ENCODE measurements at regions not wholly inside any gene's neighbourhood (a gene's known extent, or its start where the extent isn't known, plus 50 kb on each side); places are given as distances from the start of the nearest gene placed in this dataset.

DNA sequence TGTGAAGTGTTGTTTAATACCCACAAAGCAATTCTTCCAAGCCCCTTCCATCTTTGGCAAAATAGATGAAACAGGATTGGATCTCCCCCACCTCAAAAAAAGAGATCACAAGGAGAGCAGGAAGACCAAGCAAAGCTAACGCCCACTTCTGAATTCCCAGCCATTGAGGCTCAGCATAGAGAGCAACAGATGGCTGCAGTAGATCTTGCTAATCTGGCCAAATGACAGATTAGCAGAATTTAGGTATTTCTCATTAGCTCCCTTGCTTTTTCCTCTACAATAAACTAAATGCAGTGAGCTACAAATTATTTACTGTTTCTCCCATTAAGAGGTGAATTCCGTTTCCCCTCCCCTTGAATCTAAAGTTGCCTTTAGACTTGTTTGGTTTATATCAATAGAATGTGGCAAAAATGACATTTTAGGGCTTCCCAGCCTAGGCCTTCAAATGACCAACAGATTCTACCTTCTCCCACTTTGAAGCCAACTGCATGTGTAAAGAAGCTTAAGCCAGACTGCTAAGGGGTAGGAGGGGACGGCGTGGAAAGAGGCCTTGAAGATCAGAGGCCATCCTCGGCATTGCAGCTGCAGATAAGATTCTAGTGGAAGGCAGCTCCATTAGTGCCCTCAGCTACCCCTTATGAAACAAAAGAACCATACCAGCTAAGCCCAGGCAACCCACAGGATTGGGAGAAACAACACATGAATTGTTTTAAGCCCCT is 56.8 kb upstream of the CPEB4 start (continued):
- TF ChIP-seq, protein P1, sequence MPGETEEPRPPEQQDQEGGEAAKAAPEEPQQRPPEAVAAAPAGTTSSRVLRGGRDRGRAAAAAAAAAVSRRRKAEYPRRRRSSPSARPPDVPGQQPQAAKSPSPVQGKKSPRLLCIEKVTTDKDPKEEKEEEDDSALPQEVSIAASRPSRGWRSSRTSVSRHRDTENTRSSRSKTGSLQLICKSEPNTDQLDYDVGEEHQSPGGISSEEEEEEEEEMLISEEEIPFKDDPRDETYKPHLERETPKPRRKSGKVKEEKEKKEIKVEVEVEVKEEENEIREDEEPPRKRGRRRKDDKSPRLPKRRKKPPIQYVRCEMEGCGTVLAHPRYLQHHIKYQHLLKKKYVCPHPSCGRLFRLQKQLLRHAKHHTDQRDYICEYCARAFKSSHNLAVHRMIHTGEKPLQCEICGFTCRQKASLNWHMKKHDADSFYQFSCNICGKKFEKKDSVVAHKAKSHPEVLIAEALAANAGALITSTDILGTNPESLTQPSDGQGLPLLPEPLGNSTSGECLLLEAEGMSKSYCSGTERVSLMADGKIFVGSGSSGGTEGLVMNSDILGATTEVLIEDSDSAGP (CRISPR knock-in tag; IDR thresholded peaks at IDR 0.05), result no peak
- TF ChIP-seq MTA3 (IDR thresholded peaks at IDR 0.05; ENCODE audit: borderline replicate concordance) (0 out of 2 replicates have a peak, but pooled peaks have one; percentile 38), KAT8 (IDR thresholded peaks at IDR 0.05; ENCODE audit: low read depth) (no peak), ERF (CRISPR knock-in tag; IDR thresholded peaks at IDR 0.05) (no peak), TEAD1 (CRISPR knock-in tag; IDR thresholded peaks at IDR 0.05) (no peak), BDP1 (IDR thresholded peaks at IDR 0.05; ENCODE audit: insufficient read depth, insufficient read length) (no peak), CLOCK (CRISPR knock-in tag; IDR thresholded peaks at IDR 0.05; ENCODE audit: borderline replicate concordance) (no peak), TSC22D4 (tag; IDR thresholded peaks at IDR 0.05) (no peak), NCOA4 (IDR thresholded peaks at IDR 0.05; ENCODE audit: partially characterized antibody) (no peak), TBP (optimal IDR thresholded peaks at IDR 0.05; ENCODE audit: low read depth, low read length) (peak; percentile 10), L3MBTL2 (IDR thresholded peaks at IDR 0.05) (peak; percentile 76), ZNF699 (CRISPR knock-in tag; IDR thresholded peaks at IDR 0.05; ENCODE audit: insufficient replicate concordance) (no peak)

Data from K562 (cell line).